22Rv1 (cell line): ENCODE measurements at regions not wholly inside any gene's neighbourhood (a gene's known extent, or its start where the extent isn't known, plus 50 kb on each side); places are given as distances from the start of the nearest gene placed in this dataset.

Source experiments
- H3K27ac ChIP-seq: fragments of 450-650 bp; 2 replicates; pipeline ENCODE4 v1.5.1; 2017
- CTCF ChIP-seq: fragments of 450-650 bp; IDR thresholded peaks from 2 replicates; pipeline ENCODE4 v1.5.1; 2017; ENCODE audit warnings: mild to moderate bottlenecking
- ZFX ChIP-seq: fragments of 450-650 bp; IDR thresholded peaks from 2 replicates; pipeline ENCODE4 v1.6.1; 2017; ENCODE audit warnings: antibody characterized with exemption, borderline replicate concordance

DNA sequence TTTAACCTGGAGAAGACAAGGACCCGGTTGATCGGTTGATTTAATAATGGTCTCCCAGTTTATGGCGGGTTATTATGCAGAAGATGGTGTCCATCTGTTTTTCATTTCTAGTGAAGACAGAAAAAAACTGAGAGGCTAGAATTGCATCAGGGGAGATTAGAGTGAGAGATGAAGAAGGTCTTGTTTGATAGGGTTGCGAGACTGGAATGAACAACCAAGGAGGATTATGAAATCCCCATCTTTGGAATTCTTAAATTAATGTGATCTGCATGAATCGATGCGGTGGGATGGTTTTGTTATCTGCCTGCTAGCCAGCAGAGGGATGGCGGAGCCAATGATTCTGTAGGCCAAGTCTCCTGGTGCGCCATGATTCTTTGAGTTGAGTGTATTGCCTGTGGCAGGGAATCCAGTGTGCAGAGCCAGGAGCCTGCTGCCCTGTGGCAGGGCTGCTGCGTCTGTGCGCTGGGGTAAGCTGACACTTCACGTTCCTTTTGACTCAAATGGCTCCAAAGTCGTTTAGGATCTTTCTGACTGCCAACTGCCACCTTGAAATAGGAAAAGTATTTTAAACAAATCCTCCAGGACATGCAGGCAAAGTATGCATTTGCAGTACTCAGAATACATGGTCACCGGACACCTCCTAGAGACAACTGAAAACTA, 200.1 kb downstream of the CLIC5 start:
- TF ChIP-seq CTCF (no peak), ZFX (no peak)
- H3K27ac ChIP-seq, result no peak overlapping the region

GRCh38 chr6:45814772-45815171, 200.9 kb downstream of the CLIC5 start:
- no peak overlapping the region for H3K27ac ChIP-seq
- TF ChIP-seq CTCF (no peak), ZFX (no peak)

DNA sequence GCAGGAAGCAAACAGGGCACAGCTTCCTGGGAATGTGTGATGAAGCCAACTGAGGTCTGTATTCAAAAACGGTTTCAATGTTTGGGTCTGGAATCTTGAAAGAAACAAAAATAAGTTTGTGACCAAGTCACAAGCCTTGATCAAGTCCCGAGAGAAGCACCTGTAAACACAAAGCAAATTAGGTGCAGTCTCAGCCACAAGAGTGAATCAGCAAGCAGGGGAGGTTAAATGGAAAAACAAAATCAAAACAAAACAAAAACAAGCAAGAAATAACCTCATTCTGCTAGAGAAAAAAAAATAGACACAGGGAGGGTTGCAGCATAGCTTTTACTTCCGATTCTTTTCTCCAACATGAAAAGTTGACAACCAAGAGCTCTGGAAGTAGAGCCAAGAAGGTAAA, 201.7 kb downstream of the CLIC5 start:
- no peak overlapping the region for H3K27ac ChIP-seq
- TF ChIP-seq CTCF, result no peak
- TF ChIP-seq ZFX, result no peak

DNA sequence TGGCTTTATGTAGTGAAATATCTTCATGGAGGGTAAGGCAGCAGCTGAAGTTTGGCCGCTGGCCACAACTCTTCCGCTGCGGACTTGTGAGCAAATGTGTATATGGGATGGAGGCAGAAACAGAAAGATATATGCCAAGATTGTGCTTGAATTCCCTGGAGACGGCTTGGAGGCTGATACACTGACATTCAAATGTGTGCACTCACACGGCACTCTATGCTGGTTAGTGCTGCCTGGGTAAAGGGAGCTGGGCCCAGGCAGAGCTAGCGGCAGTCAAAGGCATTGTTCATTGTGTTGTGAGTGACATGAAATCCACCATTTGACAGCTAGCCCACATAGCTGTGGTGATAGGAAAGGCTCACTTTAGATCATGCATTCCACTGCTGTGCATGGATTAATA, 202.7 kb downstream of the CLIC5 start:
- TF ChIP-seq ZFX (no peak), CTCF (no peak)

DNA sequence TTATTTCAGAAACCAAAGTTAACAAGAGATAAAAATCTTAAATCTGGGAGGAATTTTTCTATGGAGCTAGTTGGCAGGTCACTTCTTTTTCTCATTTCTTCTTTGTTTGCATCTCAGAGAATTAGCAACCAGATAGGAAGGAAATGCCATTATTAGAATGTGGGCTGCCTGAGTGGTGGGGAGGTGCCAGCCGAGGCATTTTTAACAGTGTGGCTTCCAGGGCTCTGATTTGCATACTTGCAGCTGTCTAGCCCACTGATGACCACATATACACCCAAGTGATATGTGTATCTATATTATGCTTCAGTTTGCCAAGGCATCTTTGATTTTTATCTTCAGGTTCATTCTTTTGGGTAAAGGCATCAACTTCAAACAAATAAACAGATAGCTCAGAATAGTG, 206.7 kb downstream of the CLIC5 start:
- TF ChIP-seq ZFX, result no peak
- TF ChIP-seq CTCF, result no peak

More for the DNA sequence above, 202.7 kb downstream of the CLIC5 start:
- no peak overlapping the region for H3K27ac ChIP-seq

GRCh38 chr6:45808042-45808645, 207.5 kb downstream of the CLIC5 start:
- TF ChIP-seq ZFX, result no peak
- no peak for TF ChIP-seq CTCF
- H3K27ac ChIP-seq, result no peak overlapping the region

More for the DNA sequence above, 206.7 kb downstream of the CLIC5 start:
- H3K27ac ChIP-seq, result no peak overlapping the region

DNA sequence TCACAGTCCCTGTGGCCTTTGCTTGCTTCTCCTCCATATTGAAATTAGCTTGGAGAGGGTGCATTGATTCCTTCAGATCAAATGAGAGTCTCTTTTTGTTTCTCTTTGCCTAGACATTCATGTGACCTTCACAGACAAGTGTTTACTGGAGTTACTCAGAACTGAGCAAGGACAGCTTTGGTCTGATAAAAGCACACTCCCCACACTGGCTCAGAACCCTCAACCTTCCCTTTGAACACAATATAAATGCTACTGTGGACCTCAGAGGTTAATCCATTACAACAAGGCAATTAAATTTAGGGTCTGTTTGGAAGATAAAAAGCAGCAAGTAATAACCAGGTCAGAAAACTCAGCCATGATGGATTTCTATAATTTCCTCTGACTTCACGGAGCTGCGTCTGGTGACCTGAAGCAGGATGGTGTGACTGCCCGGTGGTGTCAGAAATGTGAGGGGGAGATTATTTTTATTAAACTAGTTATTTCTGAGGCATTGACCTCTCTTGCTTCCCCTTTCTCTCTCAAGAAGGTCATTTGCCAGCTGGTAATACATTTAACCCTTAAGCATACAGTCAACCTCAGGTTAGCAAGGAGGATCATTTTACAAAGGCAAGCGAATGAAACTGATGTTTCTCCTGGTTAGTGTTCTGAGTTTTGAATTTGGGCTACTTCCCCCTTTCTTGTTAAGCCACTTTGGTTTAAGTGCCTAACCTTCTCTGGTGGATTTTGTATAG, 208.2 kb downstream of the CLIC5 start:
- no peak for TF ChIP-seq CTCF
- TF ChIP-seq ZFX, result no peak
- no peak overlapping the region for H3K27ac ChIP-seq
